ENCODE measurements at regions not wholly inside any gene's neighbourhood (a gene's known extent, or its start where the extent isn't known, plus 50 kb on each side); places are given as distances from the start of the nearest gene placed in this dataset.

- no peak for DNase-seq
These were observed 104.0 kb upstream of the WNT4 start for GRCh38 chr1:22246755-22247480.

GRCh38 chr1:22247527-22248245 is 104.8 kb upstream of the WNT4 start:
- no peak for DNase-seq

GRCh38 chr1:22248746-22249145 is 105.8 kb upstream of the WNT4 start:
- DNase-seq: no peak

- DNase-seq: peak; percentile 10
These were observed 107.2 kb upstream of the WNT4 start for GRCh38 chr1:22249928-22250680.

GRCh38 chr1:22250724-22251123 is 107.8 kb upstream of the WNT4 start:
- DNase-seq: peak; percentile 66

GRCh38 chr1:22252251-22252650 is 109.4 kb upstream of the WNT4 start:
- DNase-seq: no peak

GRCh38 chr1:22253012-22253790 is 110.3 kb upstream of the WNT4 start:
- DNase-seq: peak; percentile 30

- DNase-seq: no peak
These were observed 111.9 kb upstream of the WNT4 start for GRCh38 chr1:22254756-22255155.

GRCh38 chr1:22255341-22256212 is 112.7 kb upstream of the WNT4 start:
- DNase-seq: no peak

- DNase-seq: no peak
These were observed 113.3 kb upstream of the WNT4 start for GRCh38 chr1:22256213-22256512.

- DNase-seq: no peak
These were observed 114.7 kb upstream of the WNT4 start for GRCh38 chr1:22257290-22258275.

GRCh38 chr1:22258698-22259097 is 115.8 kb upstream of the WNT4 start:
- no peak for DNase-seq

- no peak for DNase-seq
These were observed 116.8 kb upstream of the WNT4 start for GRCh38 chr1:22259551-22260282.

GRCh38 chr1:22260860-22261432 is 118.0 kb upstream of the WNT4 start:
- no peak for DNase-seq

GRCh38 chr1:22261580-22261979 is 118.7 kb upstream of the WNT4 start:
- no peak for DNase-seq

GRCh38 chr1:22262583-22262982 is 119.7 kb upstream of the WNT4 start:
- no peak for DNase-seq

- DNase-seq: no peak
These were observed 120.5 kb upstream of the WNT4 start for GRCh38 chr1:22263359-22263758.

GRCh38 chr1:22264464-22265341 is 121.8 kb upstream of the WNT4 start:
- no peak for DNase-seq

- no peak for DNase-seq
These were observed 123.2 kb upstream of the WNT4 start for GRCh38 chr1:22266141-22266540.

All from fibroblast of skin of right biceps (primary cell).